Colonic mucosa (tissue), 4 donors: ENCODE measurements at regions not wholly inside any gene's neighbourhood (a gene's known extent, or its start where the extent isn't known, plus 50 kb on each side); places are given as distances from the start of the nearest gene placed in this dataset.
"Not testable (repeated sequence)": the region's sequence is repeated elsewhere in the genome, so short reads cannot be mapped to it uniquely, and the experiment has no call there.

Source experiments
- DNase-seq: peaks from one replicate; pipeline ENCODE4 v3.0.0-alpha.2; 2020
- H3K27ac ChIP-seq: fragments of 200-600 bp; one replicate; pipeline ENCODE4 v1.8.0; 2021
- H3K27me3 ChIP-seq: fragments of 200-600 bp; one replicate; pipeline ENCODE4 v1.8.0; 2021
- H3K36me3 ChIP-seq: fragments of 200-600 bp; one replicate; pipeline ENCODE4 v1.8.0; 2021
- H3K4me1 ChIP-seq: fragments of 200-600 bp; one replicate; pipeline ENCODE4 v1.8.0; 2021; ENCODE audit warnings: mild to moderate bottlenecking
- H3K4me3 ChIP-seq: fragments of 200-600 bp; one replicate; pipeline ENCODE4 v1.8.0; 2021
- H3K9ac ChIP-seq, 2 donors: one replicate each; pipeline ENCODE4 v1.7.0; 2013; ENCODE audit warnings: control low read depth in 2 of 2, low read depth in 2 of 2, low read length in 2 of 2
- H3K9me3 ChIP-seq: fragments of 200-600 bp; one replicate; pipeline ENCODE4 v1.8.0; 2021
- intact Hi-C: fragments of 100-400 bp; cut with DNase I; formaldehyde crosslinking; loops from one replicate; pipeline ENCODE4 v1.14.1; 2022
- TF ChIP-seq, protein P1 (sequence below): fragments of 200-600 bp; IDR thresholded peaks from one replicate; pipeline ENCODE4 v1.8.0; 2022; ENCODE audit warnings: antibody characterized with exemption, mild to moderate bottlenecking
- donor health status: healthy.
- donor health status: DM: no; HTN: no; CAD: no.
- donor health status: DM: no; HTN: no; CAD: no.

DNA sequence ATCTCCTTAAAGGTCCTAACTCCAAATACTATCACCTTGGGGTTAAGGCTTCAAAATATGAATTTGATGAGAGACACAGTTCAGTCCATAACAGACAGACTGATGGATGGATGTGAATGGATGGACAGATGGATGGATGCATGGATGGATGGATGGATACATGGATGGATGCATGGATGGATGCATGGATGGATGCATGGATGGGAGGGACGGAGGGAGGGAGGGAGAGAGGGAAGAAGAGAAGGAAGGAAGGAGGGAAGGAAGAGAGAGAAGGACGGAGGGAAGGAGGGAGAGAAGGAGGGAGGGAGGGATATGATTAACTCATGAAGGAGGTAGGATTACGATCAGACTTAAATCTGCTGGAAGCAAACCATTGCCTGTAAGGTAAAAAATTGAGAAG is 192.4 kb downstream of the LRRN1 start:
- Histone ChIP-seq H3K27me3 (no peaks in the 10 kb centered on the region), H3K9me3 (no peaks in the 10 kb centered on the region), H3K36me3 (no peaks in the 10 kb centered on the region), H3K4me1 (no peaks in the 10 kb centered on the region), H3K9ac (no peak overlapping the region), H3K4me3 (no peak overlapping the region), H3K27ac (no peak overlapping the region)
- intact Hi-C loops, result no loop called here
- DNase-seq, result no peak
- TF ChIP-seq, protein P1, sequence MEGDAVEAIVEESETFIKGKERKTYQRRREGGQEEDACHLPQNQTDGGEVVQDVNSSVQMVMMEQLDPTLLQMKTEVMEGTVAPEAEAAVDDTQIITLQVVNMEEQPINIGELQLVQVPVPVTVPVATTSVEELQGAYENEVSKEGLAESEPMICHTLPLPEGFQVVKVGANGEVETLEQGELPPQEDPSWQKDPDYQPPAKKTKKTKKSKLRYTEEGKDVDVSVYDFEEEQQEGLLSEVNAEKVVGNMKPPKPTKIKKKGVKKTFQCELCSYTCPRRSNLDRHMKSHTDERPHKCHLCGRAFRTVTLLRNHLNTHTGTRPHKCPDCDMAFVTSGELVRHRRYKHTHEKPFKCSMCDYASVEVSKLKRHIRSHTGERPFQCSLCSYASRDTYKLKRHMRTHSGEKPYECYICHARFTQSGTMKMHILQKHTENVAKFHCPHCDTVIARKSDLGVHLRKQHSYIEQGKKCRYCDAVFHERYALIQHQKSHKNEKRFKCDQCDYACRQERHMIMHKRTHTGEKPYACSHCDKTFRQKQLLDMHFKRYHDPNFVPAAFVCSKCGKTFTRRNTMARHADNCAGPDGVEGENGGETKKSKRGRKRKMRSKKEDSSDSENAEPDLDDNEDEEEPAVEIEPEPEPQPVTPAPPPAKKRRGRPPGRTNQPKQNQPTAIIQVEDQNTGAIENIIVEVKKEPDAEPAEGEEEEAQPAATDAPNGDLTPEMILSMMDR, result no peak

DNA sequence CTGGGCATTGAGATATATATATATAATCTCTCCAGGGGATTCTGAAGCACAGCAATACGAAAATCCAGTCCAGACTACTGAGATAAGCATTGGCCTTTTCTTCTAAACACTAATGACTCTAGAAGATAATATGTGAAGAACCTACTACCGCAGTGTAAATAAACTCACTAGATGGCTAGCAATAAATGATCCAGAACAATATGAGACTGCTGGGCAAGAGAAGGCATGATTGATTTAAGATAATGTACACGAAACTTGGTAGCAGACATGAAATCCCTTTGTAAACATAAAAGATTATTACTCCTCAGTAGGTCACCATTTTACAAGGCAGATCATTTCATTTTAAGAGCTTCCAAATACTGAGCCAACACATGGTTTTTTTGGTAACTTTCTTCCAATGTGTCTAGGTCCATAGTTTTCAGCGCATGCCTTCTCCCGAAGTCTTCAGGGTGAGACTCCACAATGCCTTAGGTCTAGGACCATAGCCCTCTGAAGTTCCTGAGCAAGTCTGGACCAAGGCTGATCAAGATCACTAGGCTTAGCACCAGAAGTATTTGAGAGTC is 193.2 kb downstream of the LRRN1 start:
- Histone ChIP-seq H3K27me3 (no peaks in the 10 kb centered on the region), H3K4me1 (no peaks in the 10 kb centered on the region), H3K36me3 (no peaks in the 10 kb centered on the region), H3K9me3 (no peaks in the 10 kb centered on the region), H3K9ac (no peak overlapping the region), H3K27ac (no peak overlapping the region), H3K4me3 (no peak overlapping the region)
- intact Hi-C loops, result no loop called here
- no peak for DNase-seq
- TF ChIP-seq, protein P1, result no peak

DNA sequence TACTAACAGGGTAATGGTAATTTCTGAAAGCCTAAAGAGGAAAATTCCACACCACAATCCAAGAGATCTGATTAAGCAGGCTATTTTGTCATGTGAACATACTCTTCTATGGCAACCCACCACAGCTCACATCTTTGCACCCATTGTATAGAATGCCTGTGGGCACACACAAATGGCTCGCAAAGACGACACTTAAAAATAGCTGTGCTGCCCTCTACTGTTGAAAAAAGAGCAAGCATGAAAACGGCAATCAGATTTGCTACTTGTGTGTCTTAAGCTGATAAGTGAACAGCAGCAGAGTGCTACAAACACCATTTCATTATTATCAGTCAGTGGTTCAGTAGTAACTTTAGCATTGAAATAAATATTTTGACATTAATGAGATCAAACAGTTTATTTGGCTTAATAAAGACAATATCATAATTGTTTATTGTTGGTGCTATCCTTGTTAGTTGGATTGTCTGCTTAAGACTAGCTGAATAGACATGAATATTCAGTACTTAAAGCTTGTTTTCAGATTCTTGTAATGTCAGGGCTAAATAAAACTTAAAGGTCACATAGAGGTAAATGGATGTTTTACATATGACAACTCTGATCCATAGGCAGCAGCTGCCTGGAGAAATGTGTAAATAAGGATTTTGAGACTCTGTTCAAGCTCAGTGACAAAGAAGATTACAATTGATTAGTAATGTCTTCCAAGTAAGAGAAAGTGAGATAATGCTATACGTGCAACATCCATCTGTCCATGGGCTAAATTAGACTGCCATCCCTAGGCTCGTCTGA is 199.1 kb downstream of the LRRN1 start:
- H3K4me1 ChIP-seq, result no peaks in the 10 kb centered on the region
- H3K9ac ChIP-seq, result no peak overlapping the region
- TF ChIP-seq, protein P1, result peak; percentile 32
- DNase-seq, result peak; percentile 23
- no peaks in the 10 kb centered on the region for H3K36me3 ChIP-seq
- intact Hi-C loops, result no loop called here
- H3K4me3 ChIP-seq, result no peak overlapping the region
- no peaks in the 10 kb centered on the region for H3K9me3 ChIP-seq
- H3K27me3 ChIP-seq, result no peaks in the 10 kb centered on the region
- no peak overlapping the region for H3K27ac ChIP-seq

DNA sequence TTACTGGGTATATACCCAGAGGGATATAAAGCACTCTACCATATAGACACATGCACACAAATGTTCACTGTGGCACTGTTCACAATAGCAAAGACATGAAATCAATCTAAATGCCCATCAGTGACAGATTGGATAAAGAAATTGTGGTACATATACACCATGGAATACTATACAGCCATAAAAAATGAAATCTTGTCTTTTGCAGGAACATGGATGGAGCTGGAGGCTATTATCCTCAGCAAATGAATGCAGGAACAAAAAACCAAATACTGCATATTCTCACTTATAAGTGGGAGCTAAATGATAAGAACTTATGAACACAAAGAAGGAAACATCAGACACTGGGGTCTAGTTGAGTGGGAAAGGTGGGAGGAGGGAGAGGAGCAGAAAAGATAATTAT is 200.1 kb downstream of the LRRN1 start:
- DNase-seq, H3K4me1 ChIP-seq, H3K27ac ChIP-seq, H3K36me3 ChIP-seq, intact Hi-C loops, H3K9me3 ChIP-seq, H3K27me3 ChIP-seq, H3K4me3 ChIP-seq, H3K9ac ChIP-seq: not testable (repeated sequence)

GRCh38 chr3:4001976-4002375 is 202.7 kb downstream of the LRRN1 start:
- H3K27me3 ChIP-seq, result no peaks in the 10 kb centered on the region
- no peak overlapping the region for H3K9ac ChIP-seq
- H3K4me3 ChIP-seq, result no peak overlapping the region
- H3K4me1 ChIP-seq, result no peaks in the 10 kb centered on the region
- TF ChIP-seq, protein P1, result no peak
- no peak for DNase-seq
- no peak overlapping the region for H3K27ac ChIP-seq
- H3K9me3 ChIP-seq, result no peaks in the 10 kb centered on the region
- intact Hi-C loops, result loop anchor here (5.0 kb wide), 1 partner anchor 805 kb away; no protein-coding TSS in a partner anchor
- no peaks in the 10 kb centered on the region for H3K36me3 ChIP-seq

DNA sequence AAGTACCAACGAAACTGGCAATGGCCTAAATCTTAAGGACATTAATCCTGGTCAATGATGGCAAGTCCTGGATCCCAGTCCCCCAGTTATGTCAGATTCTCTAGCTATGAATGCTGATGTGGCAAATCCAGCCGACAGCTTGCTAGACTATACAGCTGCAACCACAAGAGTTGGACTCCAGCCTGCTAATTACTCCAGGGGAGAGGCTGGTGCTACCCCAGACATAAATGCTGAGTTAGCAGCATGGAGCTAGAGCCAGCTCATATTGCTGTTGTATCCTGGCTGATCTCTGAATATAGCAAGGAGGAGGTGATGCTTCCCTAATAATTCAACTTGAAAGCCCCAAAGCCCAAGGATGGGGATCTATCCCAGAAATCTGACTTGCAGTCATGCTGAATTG is 207.1 kb downstream of the LRRN1 start:
- DNase-seq, result no peak
- Histone ChIP-seq H3K9ac (no peak overlapping the region), H3K9me3 (no peaks in the 10 kb centered on the region), H3K27me3 (no peaks in the 10 kb centered on the region), H3K36me3 (no peaks in the 10 kb centered on the region), H3K4me1 (no peaks in the 10 kb centered on the region), H3K27ac (no peak overlapping the region), H3K4me3 (no peak overlapping the region)
- intact Hi-C loops, result no loop called here
- TF ChIP-seq, protein P1, result no peak
